Neural crest cell (in vitro differentiated cells): ENCODE measurements at regions not wholly inside any gene's neighbourhood (a gene's known extent, or its start where the extent isn't known, plus 50 kb on each side); places are given as distances from the start of the nearest gene placed in this dataset.

Experiments
- DNase-seq: peaks from one replicate; pipeline ENCODE4 v3.0.0; 2021; ENCODE audit warnings: low read depth, mixed read lengths, low spot score
- H3K27ac Mint-ChIP-seq: one replicate; pipeline ENCODE4 v1.8.0; 2021; ENCODE audit warnings: mild to moderate bottlenecking, mixed read lengths; ENCODE audit not compliant: unreplicated experiment
- H3K27me3 Mint-ChIP-seq: 2 replicates; pipeline ENCODE4 v1.8.0; 2021; ENCODE audit warnings: low read depth, mild to moderate bottlenecking, mixed read lengths
- H3K36me3 Mint-ChIP-seq: 2 replicates; pipeline ENCODE4 v1.8.0; 2021; ENCODE audit warnings: low read depth, mild to moderate bottlenecking, mixed read lengths
- H3K4me1 Mint-ChIP-seq: 2 replicates; pipeline ENCODE4 v1.8.0; 2021; ENCODE audit warnings: mixed read lengths
- H3K4me3 Mint-ChIP-seq: one replicate; pipeline ENCODE4 v1.8.0; 2021; ENCODE audit warnings: mild to moderate bottlenecking, mixed read lengths
- H3K9me3 Mint-ChIP-seq: 2 replicates; pipeline ENCODE4 v1.8.0; 2021; ENCODE audit warnings: mixed read lengths
- TF ChIP-seq, protein P1 (sequence below): fragments of 200-600 bp; sonication (generic); conservative IDR thresholded peaks from 2 replicates; pipeline ENCODE4 v1.5.0; 2021; ENCODE audit warnings: antibody characterized with exemption, mild to moderate bottlenecking

GRCh38 chr6:164825386-164825785 lies 484.0 kb downstream of the C6orf118 start:
- peaks cover 3% of the 10 kb centered on the region for H3K36me3 Mint-ChIP-seq
- H3K9me3 Mint-ChIP-seq: peaks cover 4% of the 10 kb centered on the region
- no peak overlapping the region for H3K27ac Mint-ChIP-seq
- no peaks in the 10 kb centered on the region for H3K27me3 Mint-ChIP-seq
- peaks cover 10% of the 10 kb centered on the region for H3K4me1 Mint-ChIP-seq
- no peak for DNase-seq
- no peak overlapping the region for H3K4me3 Mint-ChIP-seq
- TF ChIP-seq, protein P1, sequence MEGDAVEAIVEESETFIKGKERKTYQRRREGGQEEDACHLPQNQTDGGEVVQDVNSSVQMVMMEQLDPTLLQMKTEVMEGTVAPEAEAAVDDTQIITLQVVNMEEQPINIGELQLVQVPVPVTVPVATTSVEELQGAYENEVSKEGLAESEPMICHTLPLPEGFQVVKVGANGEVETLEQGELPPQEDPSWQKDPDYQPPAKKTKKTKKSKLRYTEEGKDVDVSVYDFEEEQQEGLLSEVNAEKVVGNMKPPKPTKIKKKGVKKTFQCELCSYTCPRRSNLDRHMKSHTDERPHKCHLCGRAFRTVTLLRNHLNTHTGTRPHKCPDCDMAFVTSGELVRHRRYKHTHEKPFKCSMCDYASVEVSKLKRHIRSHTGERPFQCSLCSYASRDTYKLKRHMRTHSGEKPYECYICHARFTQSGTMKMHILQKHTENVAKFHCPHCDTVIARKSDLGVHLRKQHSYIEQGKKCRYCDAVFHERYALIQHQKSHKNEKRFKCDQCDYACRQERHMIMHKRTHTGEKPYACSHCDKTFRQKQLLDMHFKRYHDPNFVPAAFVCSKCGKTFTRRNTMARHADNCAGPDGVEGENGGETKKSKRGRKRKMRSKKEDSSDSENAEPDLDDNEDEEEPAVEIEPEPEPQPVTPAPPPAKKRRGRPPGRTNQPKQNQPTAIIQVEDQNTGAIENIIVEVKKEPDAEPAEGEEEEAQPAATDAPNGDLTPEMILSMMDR: no peak

GRCh38 chr6:164817662-164818061 lies 491.7 kb downstream of the C6orf118 start:
- H3K4me1 Mint-ChIP-seq: no peaks in the 10 kb centered on the region
- no peak for DNase-seq
- H3K27ac Mint-ChIP-seq: no peak overlapping the region
- TF ChIP-seq, protein P1: no peak
- H3K4me3 Mint-ChIP-seq: no peak overlapping the region
- H3K9me3 Mint-ChIP-seq: peaks cover 13% of the 10 kb centered on the region
- no peaks in the 10 kb centered on the region for H3K27me3 Mint-ChIP-seq
- H3K36me3 Mint-ChIP-seq: peaks cover 11% of the 10 kb centered on the region

- Mint-ChIP-seq H3K27me3 (no peaks in the 10 kb centered on the region), H3K4me3 (no peak overlapping the region), H3K9me3 (peaks cover 23% of the 10 kb centered on the region), H3K27ac (no peak overlapping the region), H3K36me3 (peaks cover 21% of the 10 kb centered on the region), H3K4me1 (no peaks in the 10 kb centered on the region)
- DNase-seq: no peak
- TF ChIP-seq, protein P1: no peak
These were observed 496.7 kb downstream of the C6orf118 start for GRCh38 chr6:164812706-164813105.

DNA sequence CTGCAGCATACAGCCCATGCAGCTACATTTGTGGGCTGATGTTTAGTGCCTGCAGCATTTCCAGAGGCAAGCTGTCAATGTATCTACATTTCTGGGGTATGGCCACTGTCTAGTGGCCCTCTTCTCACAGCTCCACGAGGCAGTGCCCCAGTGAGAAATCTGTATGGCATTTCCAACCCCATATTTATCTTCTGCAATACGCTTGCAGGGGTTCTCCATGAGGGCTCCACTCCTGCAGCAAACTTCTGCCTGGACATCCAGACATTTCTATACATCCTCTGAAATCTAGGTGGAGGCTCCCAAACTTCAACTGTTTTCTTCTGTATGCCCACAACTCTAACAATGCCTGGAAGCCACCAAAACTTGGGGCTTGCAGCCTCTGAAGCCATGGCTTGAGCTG lies 502.3 kb downstream of the C6orf118 start:
- no peak for DNase-seq
- Mint-ChIP-seq H3K36me3 (peaks cover 28% of the 10 kb centered on the region), H3K9me3 (peaks cover 23% of the 10 kb centered on the region), H3K4me3 (no peak overlapping the region), H3K4me1 (no peaks in the 10 kb centered on the region), H3K27me3 (no peaks in the 10 kb centered on the region), H3K27ac (no peak overlapping the region)
- TF ChIP-seq, protein P1: no peak

DNA sequence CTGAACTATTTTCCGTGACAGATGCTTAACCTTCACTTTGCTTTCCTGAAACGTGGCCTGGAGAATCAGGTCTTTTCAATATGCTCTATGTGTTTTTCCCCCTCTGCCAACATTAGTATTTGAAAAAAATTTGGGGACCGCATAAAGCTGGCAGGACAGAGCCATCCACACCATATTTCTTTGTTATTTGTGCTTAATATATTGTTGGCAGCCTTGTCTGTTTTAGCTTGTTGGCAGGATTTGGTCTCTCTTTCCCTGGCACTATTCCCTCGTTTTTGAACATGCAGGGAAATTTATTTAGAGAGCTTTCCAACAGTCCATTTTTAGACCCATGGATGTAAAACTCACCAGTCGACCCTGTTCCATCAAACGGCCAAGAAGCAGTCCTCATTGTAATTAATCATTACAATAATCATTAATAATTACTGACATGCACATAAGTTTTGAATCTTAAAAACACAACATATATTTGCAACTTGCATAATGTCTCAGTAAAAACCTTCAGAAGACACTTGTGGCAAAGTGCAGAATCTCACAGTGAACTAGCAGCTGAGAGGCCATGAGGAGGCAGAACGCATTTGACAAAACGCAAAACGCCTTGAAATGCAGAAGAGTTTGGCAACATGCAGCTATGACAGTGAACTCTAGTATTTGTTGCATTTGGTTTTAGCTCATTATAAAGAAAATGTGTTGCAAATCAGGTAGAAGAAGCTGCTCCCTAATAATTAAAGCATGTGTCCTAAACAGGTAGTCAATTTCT lies 514.2 kb downstream of the C6orf118 start:
- no peaks in the 10 kb centered on the region for H3K36me3 Mint-ChIP-seq

More for the DNA sequence above, 514.2 kb downstream of the C6orf118 start:
- Mint-ChIP-seq H3K4me1 (no peaks in the 10 kb centered on the region), H3K4me3 (no peak overlapping the region), H3K27me3 (no peaks in the 10 kb centered on the region), H3K9me3 (peaks cover 11% of the 10 kb centered on the region), H3K27ac (no peak overlapping the region)
- TF ChIP-seq, protein P1: no peak
- DNase-seq: no peak
